ENCODE measurements at regions not wholly inside any gene's neighbourhood (a gene's known extent, or its start where the extent isn't known, plus 50 kb on each side); places are given as distances from the start of the nearest gene placed in this dataset.

- DNase-seq (no peak), ATAC-seq (ENCODE audit: low read depth) (no peak)
- intact Hi-C loops (cut with micrococcal nuclease) = no loop called here
- TF ChIP-seq CTCF (IDR thresholded peaks at IDR 0.05) (no peak), EZH2 (IDR thresholded peaks at IDR 0.05; ENCODE audit: borderline replicate concordance, insufficient read depth, low read depth, low read length, poor library complexity, severe bottlenecking) (no peak)
- Mint-ChIP-seq H3K27ac (no peak overlapping the region), H3K9me3 (ENCODE audit: insufficient read depth) (peaks cover 13% of the 10 kb centered on the region), H3K4me1 (no peaks in the 10 kb centered on the region), H3K27me3 (no peaks in the 10 kb centered on the region), H3K4me3 (no peak overlapping the region)
- Histone ChIP-seq H3K9ac (ENCODE audit: low read length) (no peak overlapping the region), H3K4me1 (ENCODE audit: control insufficient read depth in 2 of 2, insufficient read depth in 2 of 2, low read length in 2 of 2) (no peaks in the 10 kb centered on the region), H3K9me3 (ENCODE audit: control extremely low read depth in 1 of 3, control insufficient read depth in 2 of 3, insufficient read depth in 1 of 3, low read length in 2 of 3) (peaks cover 0 to 4% (median 0%) of the 10 kb centered on the region in 3 donors), H3K79me2 (ENCODE audit: control insufficient read depth, insufficient read depth, low read length) (no peaks in the 10 kb centered on the region), H3K36me3 (replicated peaks in 1 of 2; ENCODE audit: control extremely low read depth in 1 of 2, control insufficient read depth in 1 of 2, extremely low read depth in 1 of 2, insufficient read depth in 2 of 2, low read length in 1 of 2) (no peaks in the 10 kb centered on the region), H3K27ac (ENCODE audit: low read length in 2 of 2) (no peak overlapping the region), H3K4me2 (replicated peaks; ENCODE audit: low read depth, low read length, poor library complexity, severe bottlenecking) (no peak overlapping the region), H4K20me1 (ENCODE audit: control insufficient read depth, insufficient read depth, low read length, poor library complexity, severe bottlenecking) (no peaks in the 10 kb centered on the region), H2AFZ (ENCODE audit: insufficient read depth, low read depth, low read length, poor library complexity, severe bottlenecking) (no peak overlapping the region), H3K4me3 (ENCODE audit: control extremely low read depth in 1 of 5, extremely low read depth in 1 of 5, insufficient read depth in 1 of 5, low read depth in 2 of 5, low read length in 4 of 5) (no peak overlapping the region), H3K27me3 (replicated peaks in 1 of 4; ENCODE audit: control extremely low read depth in 1 of 4, control insufficient read depth in 3 of 4, insufficient read depth in 4 of 4, low read length in 3 of 4) (no peaks in the 10 kb centered on the region)
- WGBS (ENCODE audit: insufficient coverage) = 100% methylated on average over 1 of the region's 4 CpGs
- CTCF ChIA-PET = no interaction called here
- POLR2A ChIA-PET = no interaction called here
Observed at GRCh38 chr18:29012883-29013465, 836.0 kb upstream of the CDH2 start.

GRCh38 chr18:29012364-29012763 is 835.4 kb upstream of the CDH2 start:
- Mint-ChIP-seq H3K27me3 (no peaks in the 10 kb centered on the region), H3K4me3 (no peak overlapping the region), H3K4me1 (no peaks in the 10 kb centered on the region), H3K9me3 (ENCODE audit: insufficient read depth) (peaks cover 13% of the 10 kb centered on the region), H3K27ac (no peak overlapping the region)
- H3K27ac ChIP-seq (ENCODE audit: low read length in 2 of 2) = no peak overlapping the region
- H3K36me3 ChIP-seq (replicated peaks in 1 of 2; ENCODE audit: control extremely low read depth in 1 of 2, control insufficient read depth in 1 of 2, extremely low read depth in 1 of 2, insufficient read depth in 2 of 2, low read length in 1 of 2) = no peaks in the 10 kb centered on the region
- WGBS (ENCODE audit: insufficient coverage) = 75% methylated on average over 4 of the region's 5 CpGs
- no peak overlapping the region for H3K4me2 ChIP-seq (replicated peaks; ENCODE audit: low read depth, low read length, poor library complexity, severe bottlenecking)
- ChIA-PET POLR2A (no interaction called here), CTCF (no interaction called here)
- no peak overlapping the region for H3K9ac ChIP-seq (ENCODE audit: low read length)
- H3K4me3 ChIP-seq (ENCODE audit: control extremely low read depth in 1 of 5, extremely low read depth in 1 of 5, insufficient read depth in 1 of 5, low read depth in 2 of 5, low read length in 4 of 5) = no peak overlapping the region
- H2AFZ ChIP-seq (ENCODE audit: insufficient read depth, low read depth, low read length, poor library complexity, severe bottlenecking) = no peak overlapping the region
- no peaks in the 10 kb centered on the region for H3K79me2 ChIP-seq (ENCODE audit: control insufficient read depth, insufficient read depth, low read length)
- intact Hi-C loops (cut with micrococcal nuclease) = no loop called here
- H3K9me3 ChIP-seq (ENCODE audit: control extremely low read depth in 1 of 3, control insufficient read depth in 2 of 3, insufficient read depth in 1 of 3, low read length in 2 of 3) = peaks cover 0 to 4% (median 0%) of the 10 kb centered on the region in 3 donors
- DNase-seq (no peak), ATAC-seq (ENCODE audit: low read depth) (no peak)
- no peaks in the 10 kb centered on the region for H3K27me3 ChIP-seq (replicated peaks in 1 of 4; ENCODE audit: control extremely low read depth in 1 of 4, control insufficient read depth in 3 of 4, insufficient read depth in 4 of 4, low read length in 3 of 4)
- no peaks in the 10 kb centered on the region for H3K4me1 ChIP-seq (ENCODE audit: control insufficient read depth in 2 of 2, insufficient read depth in 2 of 2, low read length in 2 of 2)
- H4K20me1 ChIP-seq (ENCODE audit: control insufficient read depth, insufficient read depth, low read length, poor library complexity, severe bottlenecking) = no peaks in the 10 kb centered on the region
- TF ChIP-seq EZH2 (IDR thresholded peaks at IDR 0.05; ENCODE audit: borderline replicate concordance, insufficient read depth, low read depth, low read length, poor library complexity, severe bottlenecking) (no peak), CTCF (IDR thresholded peaks at IDR 0.05) (no peak)

All from B cell (primary cell).